Natural killer cell (primary cell): ENCODE measurements at regions not wholly inside any gene's neighbourhood (a gene's known extent, or its start where the extent isn't known, plus 50 kb on each side); places are given as distances from the start of the nearest gene placed in this dataset.

Source experiments
- ATAC-seq, 3 donors: fragments of 150-1000 bp in 2 of 3; fragments of 200-7000 bp in 1 of 3; cut with Tn5 transposase; 1 replicate in 1 of 3; 2 replicates in 2 of 3; pipeline ENCODE4 v1.10.0; 2021; ENCODE audit warnings: mild to moderate bottlenecking in 2 of 3, moderate library complexity in 2 of 3
- DNase-seq, 2 donors: peaks; one replicate each; pipeline versions ENCODE4 v3.0.0 to v3.0.0-alpha.2; 2013 to 2021; ENCODE audit warnings: mixed read lengths in 1 of 2
- H3K27ac ChIP-seq: one replicate; pipeline ENCODE4 v1.5.1; 2013; ENCODE audit warnings: mild to moderate bottlenecking, low read length
- H3K27me3 ChIP-seq: one replicate; pipeline ENCODE4 v1.6.1; 2013; ENCODE audit warnings: low read length; ENCODE audit not compliant: control insufficient read depth, insufficient read depth
- H3K36me3 ChIP-seq: one replicate; pipeline ENCODE4 v1.6.1; 2013; ENCODE audit warnings: low read length; ENCODE audit not compliant: control insufficient read depth, insufficient read depth
- H3K4me1 ChIP-seq: one replicate; pipeline ENCODE4 v1.6.1; 2013; ENCODE audit warnings: low read length; ENCODE audit not compliant: control insufficient read depth, insufficient read depth
- H3K4me3 ChIP-seq: one replicate; pipeline ENCODE4 v1.5.1; 2013; ENCODE audit warnings: low read length
- H3K9me3 ChIP-seq: one replicate; pipeline ENCODE4 v1.6.1; 2013; ENCODE audit warnings: low read length; ENCODE audit not compliant: control insufficient read depth, insufficient read depth
- H3K27ac Mint-ChIP-seq, 2 donors: one replicate each; pipeline ENCODE4 v1.8.0; 2022; ENCODE audit warnings: mild to moderate bottlenecking in 2 of 2, mixed read lengths in 2 of 2, moderate library complexity in 1 of 2
- H3K27me3 Mint-ChIP-seq, 2 donors: one replicate each; pipeline ENCODE4 v1.8.0; 2022; ENCODE audit warnings: low read depth in 2 of 2, mixed read lengths in 2 of 2
- H3K36me3 Mint-ChIP-seq: one replicate; pipeline ENCODE4 v1.8.0; 2022; ENCODE audit warnings: mixed read lengths
- H3K4me1 Mint-ChIP-seq, 2 donors: one replicate each; pipeline ENCODE4 v1.8.0; 2022; ENCODE audit warnings: mixed read lengths in 2 of 2
- H3K4me3 Mint-ChIP-seq: one replicate; pipeline ENCODE4 v1.8.0; 2022; ENCODE audit warnings: mild to moderate bottlenecking, moderate library complexity, mixed read lengths
- H3K9me3 Mint-ChIP-seq, 2 donors: one replicate each; pipeline ENCODE4 v1.8.0; 2022; ENCODE audit warnings: mixed read lengths in 2 of 2
- CTCF ChIP-seq: fragments of 200-600 bp; IDR thresholded peaks from one replicate; pipeline ENCODE4 v1.8.0; 2022; ENCODE audit warnings: antibody characterized with exemption
- WGBS: methylation state at CpG from one replicate; pipeline ENCODE4 v1.1.7; 2013; ENCODE audit warnings: missing lambda C conversion rate; ENCODE audit not compliant: insufficient coverage; 5-methylcytosine and 5-hydroxymethylcytosine counted together
- intact Hi-C: fragments of 100-400 bp; cut with micrococcal nuclease; formaldehyde crosslinking; loops from one replicate; pipeline ENCODE4 v1.14.2; 2022

DNA sequence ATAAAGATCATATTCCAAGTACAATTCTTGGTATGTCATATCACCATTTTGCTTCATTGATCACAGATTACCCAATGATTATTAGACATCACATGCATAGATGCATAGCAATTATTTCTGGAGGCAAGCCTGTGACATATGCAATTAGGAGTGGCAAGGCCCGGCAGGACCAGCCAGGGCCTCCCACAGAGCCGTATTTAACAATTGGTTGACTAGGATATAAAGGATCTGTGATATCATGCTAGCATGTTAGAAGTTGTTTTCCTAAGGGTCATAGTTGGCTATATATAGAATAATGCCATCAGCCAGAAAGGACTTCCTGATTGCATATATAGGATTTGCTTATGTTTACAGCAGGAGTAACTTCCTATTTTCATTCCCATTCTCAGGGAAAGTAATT lies 103.5 kb upstream of the OTUD4 start:
- intact Hi-C loops: no loop called here
- 91% methylated on average over 2 of the region's 2 CpGs for WGBS
- DNase-seq (no peak), ATAC-seq (no peak)
- no peak overlapping the region for H3K27ac ChIP-seq
- H3K4me1 ChIP-seq: no peaks in the 10 kb centered on the region
- H3K9me3 ChIP-seq: no peaks in the 10 kb centered on the region
- Mint-ChIP-seq H3K4me3 (no peak overlapping the region), H3K27me3 (peaks cover 11 to 16% of the 10 kb centered on the region in 2 donors), H3K4me1 (no peaks in the 10 kb centered on the region), H3K9me3 (no peaks in the 10 kb centered on the region), H3K27ac (no peak overlapping the region), H3K36me3 (no peaks in the 10 kb centered on the region)
- no peaks in the 10 kb centered on the region for H3K36me3 ChIP-seq
- TF ChIP-seq CTCF: no peak
- H3K27me3 ChIP-seq: no peaks in the 10 kb centered on the region
- H3K4me3 ChIP-seq: no peak overlapping the region

- no peak overlapping the region for H3K4me3 ChIP-seq
- no peak overlapping the region for H3K4me3 Mint-ChIP-seq
- ATAC-seq (no peak), DNase-seq (no peak)
- no peaks in the 10 kb centered on the region for H3K36me3 Mint-ChIP-seq
- H3K9me3 ChIP-seq: no peaks in the 10 kb centered on the region
- no peaks in the 10 kb centered on the region for H3K4me1 Mint-ChIP-seq
- H3K4me1 ChIP-seq: no peaks in the 10 kb centered on the region
- peaks cover 12 to 16% of the 10 kb centered on the region in 2 donors for H3K27me3 Mint-ChIP-seq
- no peak for TF ChIP-seq CTCF
- no peaks in the 10 kb centered on the region for H3K36me3 ChIP-seq
- no CpG with 5 or more reads among the region's 1 CpG for WGBS
- intact Hi-C loops: no loop called here
- H3K27ac Mint-ChIP-seq: no peak overlapping the region
- no peaks in the 10 kb centered on the region for H3K27me3 ChIP-seq
- no peak overlapping the region for H3K27ac ChIP-seq
- H3K9me3 Mint-ChIP-seq: no peaks in the 10 kb centered on the region
Observed at GRCh38 chr4:145281951-145282350, 101.6 kb upstream of the OTUD4 start.

- WGBS: 93% methylated on average over 7 of the region's 9 CpGs
- Mint-ChIP-seq H3K4me3 (no peak overlapping the region), H3K9me3 (no peaks in the 10 kb centered on the region), H3K4me1 (no peaks in the 10 kb centered on the region), H3K27ac (no peak overlapping the region), H3K36me3 (no peaks in the 10 kb centered on the region), H3K27me3 (peaks cover 11 to 16% of the 10 kb centered on the region in 2 donors)
- DNase-seq (no peak), ATAC-seq (no peak)
- no peak for TF ChIP-seq CTCF
- no peak overlapping the region for H3K4me3 ChIP-seq
- H3K36me3 ChIP-seq: no peaks in the 10 kb centered on the region
- intact Hi-C loops: no loop called here
- H3K27me3 ChIP-seq: no peaks in the 10 kb centered on the region
- H3K27ac ChIP-seq: no peak overlapping the region
- H3K9me3 ChIP-seq: no peaks in the 10 kb centered on the region
- H3K4me1 ChIP-seq: no peaks in the 10 kb centered on the region
Observed at GRCh38 chr4:145281224-145281623, 100.8 kb upstream of the OTUD4 start.

DNA sequence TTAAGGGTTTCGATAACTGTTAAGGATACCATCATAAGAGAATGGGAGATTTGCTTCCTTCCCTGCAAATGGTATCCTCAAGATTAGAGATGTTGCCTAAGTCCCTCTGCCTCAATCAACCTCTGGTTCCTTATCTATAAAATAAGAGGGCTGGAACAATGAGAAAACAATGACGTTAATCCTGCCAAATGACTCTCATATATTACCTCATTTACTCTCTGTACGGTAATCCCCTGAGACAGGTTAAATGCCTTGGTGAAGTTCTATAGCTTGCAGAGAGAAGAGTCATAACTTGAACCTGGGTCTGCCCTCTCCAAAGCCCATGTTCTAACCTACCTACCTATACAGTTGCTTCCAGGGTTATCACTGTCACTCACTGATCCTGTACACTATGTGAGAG lies 100.2 kb upstream of the OTUD4 start:
- H3K27ac ChIP-seq: no peak overlapping the region
- Mint-ChIP-seq H3K36me3 (no peaks in the 10 kb centered on the region), H3K27me3 (peaks cover 10 to 16% of the 10 kb centered on the region in 2 donors), H3K27ac (no peak overlapping the region), H3K4me1 (no peaks in the 10 kb centered on the region), H3K4me3 (no peak overlapping the region), H3K9me3 (no peaks in the 10 kb centered on the region)
- intact Hi-C loops: no loop called here
- no peaks in the 10 kb centered on the region for H3K27me3 ChIP-seq
- TF ChIP-seq CTCF: no peak
- 90% methylated on average over 2 of the region's 3 CpGs for WGBS
- no peak overlapping the region for H3K4me3 ChIP-seq
- H3K4me1 ChIP-seq: no peaks in the 10 kb centered on the region
- H3K9me3 ChIP-seq: no peaks in the 10 kb centered on the region
- DNase-seq (no peak), ATAC-seq (no peak)
- no peaks in the 10 kb centered on the region for H3K36me3 ChIP-seq
